Natural killer cell treated with Interleukin-12 subunit alpha and Interleukin-12 subunit beta and Interleukin-15 and Interleukin-18, amount 100 ng/mL, for 72 hours (primary cell): ENCODE measurements at regions not wholly inside any gene's neighbourhood (a gene's known extent, or its start where the extent isn't known, plus 50 kb on each side); places are given as distances from the start of the nearest gene placed in this dataset.
"Not testable (repeated sequence)": the region's sequence is repeated elsewhere in the genome, so short reads cannot be mapped to it uniquely, and the experiment has no call there.

Source experiments
- ATAC-seq, 2 donors: fragments of 150-1000 bp; cut with Tn5 transposase in 1 of 2; sonication (Bioruptor Pico), chemical (Tn5 transposase) in 1 of 2; 2 replicates each; pipeline ENCODE4 v1.10.0; 2021
- DNase-seq: peaks from one replicate; pipeline ENCODE4 v3.0.0; 2022; ENCODE audit warnings: low spot score
- H3K27ac Mint-ChIP-seq, 2 donors: 1 replicate in 1 of 2; 2 replicates in 1 of 2; pipeline ENCODE4 v1.8.0; 2022; ENCODE audit warnings: mixed read lengths in 2 of 2, mild to moderate bottlenecking in 1 of 2, moderate library complexity in 1 of 2
- H3K27me3 Mint-ChIP-seq, 2 donors: 1 replicate in 1 of 2; 2 replicates in 1 of 2; pipeline ENCODE4 v1.8.0; 2022; ENCODE audit warnings: mixed read lengths in 2 of 2
- H3K36me3 Mint-ChIP-seq: one replicate; pipeline ENCODE4 v1.8.0; 2022; ENCODE audit warnings: mixed read lengths
- H3K4me1 Mint-ChIP-seq, 2 donors: 1 replicate in 1 of 2; 2 replicates in 1 of 2; pipeline ENCODE4 v1.8.0; 2022; ENCODE audit warnings: low read depth in 2 of 2, mixed read lengths in 2 of 2, mild to moderate bottlenecking in 1 of 2
- H3K4me3 Mint-ChIP-seq: one replicate; pipeline ENCODE4 v1.8.0; 2022; ENCODE audit warnings: mixed read lengths
- H3K9me3 Mint-ChIP-seq: 2 replicates; pipeline ENCODE4 v1.8.0; 2022; ENCODE audit warnings: mixed read lengths

- no peak overlapping the region for H3K4me3 Mint-ChIP-seq
- no peak for DNase-seq
- no peak overlapping the region for H3K27ac Mint-ChIP-seq
- no peaks in the 10 kb centered on the region for H3K4me1 Mint-ChIP-seq
- H3K27me3 Mint-ChIP-seq = peaks cover 2 to 8% of the 10 kb centered on the region in 2 donors
- no peak for ATAC-seq
- H3K9me3 Mint-ChIP-seq = peaks cover 2% of the 10 kb centered on the region
- no peaks in the 10 kb centered on the region for H3K36me3 Mint-ChIP-seq
Measured at GRCh38 chr6:11865680-11866300, 87.2 kb upstream of the ADTRP start.

GRCh38 chr6:11858439-11858838, 79.8 kb upstream of the ADTRP start:
- H3K4me1 Mint-ChIP-seq = no peaks in the 10 kb centered on the region
- DNase-seq (no peak), ATAC-seq (no peak)
- H3K9me3 Mint-ChIP-seq = no peaks in the 10 kb centered on the region
- H3K4me3 Mint-ChIP-seq = no peak overlapping the region
- H3K36me3 Mint-ChIP-seq = peaks cover 4% of the 10 kb centered on the region
- H3K27ac Mint-ChIP-seq = no peak overlapping the region
- peaks cover 8 to 27% of the 10 kb centered on the region in 2 donors for H3K27me3 Mint-ChIP-seq

- Mint-ChIP-seq H3K4me3 (no peak overlapping the region), H3K27me3 (peaks cover 10 to 38% of the 10 kb centered on the region in 2 donors), H3K27ac (no peak overlapping the region), H3K36me3 (peaks cover 4% of the 10 kb centered on the region), H3K9me3 (no peaks in the 10 kb centered on the region), H3K4me1 (no peaks in the 10 kb centered on the region)
- DNase-seq (no peak), ATAC-seq (no peak)
Measured at GRCh38 chr6:11855743-11856142, 77.1 kb upstream of the ADTRP start.

GRCh38 chr6:11854408-11855165, 76.0 kb upstream of the ADTRP start:
- peaks cover 7 to 31% of the 10 kb centered on the region in 2 donors for H3K27me3 Mint-ChIP-seq
- H3K9me3 Mint-ChIP-seq = no peaks in the 10 kb centered on the region
- ATAC-seq (no peak), DNase-seq (no peak)
- no peak overlapping the region for H3K4me3 Mint-ChIP-seq
- H3K4me1 Mint-ChIP-seq = no peaks in the 10 kb centered on the region
- H3K36me3 Mint-ChIP-seq = peaks cover 4% of the 10 kb centered on the region
- H3K27ac Mint-ChIP-seq = no peak overlapping the region

- Mint-ChIP-seq H3K27ac (no peak overlapping the region), H3K36me3 (peaks cover 4% of the 10 kb centered on the region), H3K27me3 (peaks cover 7 to 30% of the 10 kb centered on the region in 2 donors), H3K4me1 (no peaks in the 10 kb centered on the region), H3K4me3 (no peak overlapping the region), H3K9me3 (no peaks in the 10 kb centered on the region)
- DNase-seq = no peak
- ATAC-seq = no peak
Measured at GRCh38 chr6:11853678-11854407, 75.2 kb upstream of the ADTRP start.

- Mint-ChIP-seq H3K4me3 (no peak overlapping the region), H3K4me1 (no peaks in the 10 kb centered on the region)
Measured at GRCh38 chr6:11852061-11852651, 73.6 kb upstream of the ADTRP start.

GRCh38 chr6:11851387-11851786, 72.8 kb upstream of the ADTRP start:
- peaks cover 9 to 20% of the 10 kb centered on the region in 2 donors for H3K27me3 Mint-ChIP-seq
- DNase-seq (no peak), ATAC-seq (no peak)
- no peak overlapping the region for H3K4me3 Mint-ChIP-seq
- peaks cover 4% of the 10 kb centered on the region for H3K36me3 Mint-ChIP-seq
- H3K27ac Mint-ChIP-seq = no peak overlapping the region
- no peaks in the 10 kb centered on the region for H3K9me3 Mint-ChIP-seq
- H3K4me1 Mint-ChIP-seq = no peaks in the 10 kb centered on the region

More at GRCh38 chr6:11852061-11852651, 73.6 kb upstream of the ADTRP start:
- Mint-ChIP-seq H3K9me3 (no peaks in the 10 kb centered on the region), H3K27ac (no peak overlapping the region), H3K36me3 (peaks cover 4% of the 10 kb centered on the region), H3K27me3 (peaks cover 7 to 28% of the 10 kb centered on the region in 2 donors)
- ATAC-seq (no peak), DNase-seq (no peak)

GRCh38 chr6:11848852-11849731, 70.5 kb upstream of the ADTRP start:
- DNase-seq (no peak), ATAC-seq (peak in 1 of 2 donors; percentile 43)
- Mint-ChIP-seq H3K9me3 (no peaks in the 10 kb centered on the region), H3K4me1 (no peaks in the 10 kb centered on the region), H3K4me3 (no peak overlapping the region), H3K27me3 (peaks cover 9 to 18% of the 10 kb centered on the region in 2 donors), H3K27ac (no peak overlapping the region), H3K36me3 (no peaks in the 10 kb centered on the region)

- ATAC-seq (no peak), DNase-seq (no peak)
- Mint-ChIP-seq H3K27me3 (peaks cover 9 to 18% of the 10 kb centered on the region in 2 donors), H3K36me3 (no peaks in the 10 kb centered on the region), H3K4me1 (no peaks in the 10 kb centered on the region), H3K27ac (no peak overlapping the region), H3K4me3 (no peak overlapping the region), H3K9me3 (no peaks in the 10 kb centered on the region)
Measured at GRCh38 chr6:11848346-11848651, 69.7 kb upstream of the ADTRP start.

- Mint-ChIP-seq H3K27ac (no peak overlapping the region), H3K27me3 (peaks cover 9 to 22% of the 10 kb centered on the region in 2 donors), H3K4me3 (no peak overlapping the region), H3K9me3 (no peaks in the 10 kb centered on the region), H3K4me1 (no peaks in the 10 kb centered on the region), H3K36me3 (no peaks in the 10 kb centered on the region)
- DNase-seq = no peak
- ATAC-seq = no peak
Measured at GRCh38 chr6:11847515-11848345, 69.1 kb upstream of the ADTRP start.

- H3K27ac Mint-ChIP-seq, ATAC-seq, H3K9me3 Mint-ChIP-seq: not testable (repeated sequence)
Measured at GRCh38 chr6:11847068-11847467, 68.5 kb upstream of the ADTRP start.

GRCh38 chr6:11845664-11846577, 67.3 kb upstream of the ADTRP start:
- Mint-ChIP-seq H3K9me3 (no peaks in the 10 kb centered on the region), H3K4me1 (no peaks in the 10 kb centered on the region), H3K27ac (no peak overlapping the region), H3K36me3 (no peaks in the 10 kb centered on the region), H3K27me3 (peaks cover 14 to 20% of the 10 kb centered on the region in 2 donors), H3K4me3 (no peak overlapping the region)
- DNase-seq = no peak
- no peak for ATAC-seq

More at GRCh38 chr6:11847068-11847467, 68.5 kb upstream of the ADTRP start:
- not testable (repeated sequence) for H3K36me3 Mint-ChIP-seq, H3K4me1 Mint-ChIP-seq, DNase-seq, H3K4me3 Mint-ChIP-seq
- peaks cover 7 to 23% of the 10 kb centered on the region in 2 donors for H3K27me3 Mint-ChIP-seq
